WTC11 (cell line): ENCODE measurements at regions not wholly inside any gene's neighbourhood (a gene's known extent, or its start where the extent isn't known, plus 50 kb on each side); places are given as distances from the start of the nearest gene placed in this dataset.

ENCODE experiments used
- ATAC-seq: fragments of 200-7000 bp; cut with Tn5 transposase; 2 replicates; pipeline ENCODE4 v1.10.0; 2021; ENCODE audit warnings: mild to moderate bottlenecking, moderate library complexity
- CTCF ChIA-PET: fragments of 300-600 bp; sonication (Branson Sonifier 250); formaldehyde crosslinking; loops from one replicate; lab custom pipeline; 2021; ENCODE audit warnings: antibody characterized with exemption; lab: Charles Lee
- POLR2A ChIA-PET: fragments of 350-600 bp; sonication (Branson Sonifier 250); formaldehyde crosslinking; loops from one replicate; lab custom pipeline; 2021; ENCODE audit warnings: antibody characterized with exemption; lab: Charles Lee
- DNase-seq: peaks from one replicate; pipeline ENCODE4 v3.0.0; 2021; ENCODE audit warnings: low spot score
- H3K27ac Mint-ChIP-seq: 2 replicates; pipeline ENCODE4 v1.8.0; 2021; ENCODE audit warnings: mixed read lengths
- H3K27me3 Mint-ChIP-seq: 2 replicates; pipeline ENCODE4 v1.8.0; 2021; ENCODE audit warnings: low read depth, mild to moderate bottlenecking, moderate library complexity, mixed read lengths
- H3K36me3 Mint-ChIP-seq: 2 replicates; pipeline ENCODE4 v1.8.0; 2021; ENCODE audit warnings: mixed read lengths
- H3K4me1 Mint-ChIP-seq: 2 replicates; pipeline ENCODE4 v1.8.0; 2022; ENCODE audit warnings: mixed read lengths
- H3K4me3 Mint-ChIP-seq: 2 replicates; pipeline ENCODE4 v1.8.0; 2021; ENCODE audit warnings: mild to moderate bottlenecking, moderate library complexity, mixed read lengths
- H3K9me3 Mint-ChIP-seq: 2 replicates; pipeline ENCODE4 v1.8.0; 2021; ENCODE audit warnings: mixed read lengths
- CREB1 ChIP-seq: sonication (generic); formaldehyde crosslinking; IDR thresholded peaks from 2 replicates; pipeline ENCODE4 v1.8.0; 2023; ENCODE audit warnings: mild to moderate bottlenecking, missing genetic modification reagents
- CREM ChIP-seq: sonication (generic); formaldehyde crosslinking; IDR thresholded peaks from 2 replicates; pipeline ENCODE4 v1.8.1; 2022; ENCODE audit warnings: mild to moderate bottlenecking, missing genetic modification reagents, moderate library complexity
- FOXJ3 ChIP-seq: sonication (generic); formaldehyde crosslinking; IDR thresholded peaks from 2 replicates; pipeline ENCODE4 v1.9.0; 2021; ENCODE audit warnings: missing genetic modification reagents, mild to moderate bottlenecking, borderline replicate concordance
- GABPB1 ChIP-seq: sonication (generic); formaldehyde crosslinking; IDR thresholded peaks from 2 replicates; pipeline ENCODE4 v1.8.1; 2023; ENCODE audit warnings: mild to moderate bottlenecking, missing genetic modification reagents
- IRF2 ChIP-seq: sonication (generic); formaldehyde crosslinking; IDR thresholded peaks from 2 replicates; pipeline ENCODE4 v1.8.0; 2022; ENCODE audit warnings: low read depth, missing genetic modification reagents, borderline replicate concordance
- JUN ChIP-seq: sonication (generic); formaldehyde crosslinking; IDR thresholded peaks from 2 replicates; pipeline ENCODE4 v1.8.0; 2023; ENCODE audit warnings: mild to moderate bottlenecking, missing genetic modification reagents
- MXD4 ChIP-seq: fragments of 250-450 bp; sonication (Bioruptor Pico); IDR thresholded peaks from 2 replicates; pipeline ENCODE4 v1.8.0; 2021; ENCODE audit warnings: mild to moderate bottlenecking, moderate library complexity, borderline replicate concordance
- NFE2L1 ChIP-seq: sonication (generic); formaldehyde crosslinking; IDR thresholded peaks from 2 replicates; pipeline ENCODE4 v1.8.1; 2023; ENCODE audit warnings: missing genetic modification reagents
- SOX15 ChIP-seq: fragments of 250-450 bp; sonication (Bioruptor Pico); IDR thresholded peaks from 2 replicates; pipeline ENCODE4 v1.9.0; 2021; ENCODE audit warnings: mild to moderate bottlenecking
- TCF7 ChIP-seq: sonication (generic); formaldehyde crosslinking; IDR thresholded peaks from 2 replicates; pipeline ENCODE4 v1.8.0; 2022; ENCODE audit warnings: mild to moderate bottlenecking, low read depth, missing genetic modification reagents, moderate library complexity
- ZBTB21 ChIP-seq: sonication (generic); formaldehyde crosslinking; IDR thresholded peaks from 2 replicates; pipeline ENCODE4 v1.8.1; 2023; ENCODE audit warnings: mild to moderate bottlenecking, missing genetic modification reagents, borderline replicate concordance
- ZNF219 ChIP-seq: sonication (generic); formaldehyde crosslinking; IDR thresholded peaks from 2 replicates; pipeline ENCODE4 v1.8.0; 2023; ENCODE audit warnings: missing genetic modification reagents, mild to moderate bottlenecking, borderline replicate concordance
- ZNF263 ChIP-seq: sonication (generic); formaldehyde crosslinking; IDR thresholded peaks from 2 replicates; pipeline ENCODE4 v1.8.1; 2022; ENCODE audit warnings: low read depth, mild to moderate bottlenecking, moderate library complexity, missing genetic modification reagents
- ZNF317 ChIP-seq: sonication (generic); formaldehyde crosslinking; IDR thresholded peaks from 2 replicates; pipeline ENCODE4 v1.8.1; 2023; ENCODE audit warnings: low read depth, mild to moderate bottlenecking, moderate library complexity, missing genetic modification reagents, borderline replicate concordance
- ZNF416 ChIP-seq: fragments of 250-450 bp; sonication (Bioruptor Pico); IDR thresholded peaks from 2 replicates; pipeline ENCODE4 v1.9.0; 2021; ENCODE audit warnings: mild to moderate bottlenecking, inconsistent platforms
- TF ChIP-seq, protein P1 (sequence below): sonication (generic); formaldehyde crosslinking; IDR thresholded peaks from 2 replicates; pipeline ENCODE4 v1.8.0; 2023; ENCODE audit warnings: mild to moderate bottlenecking, missing genetic modification reagents
- TF ChIP-seq, protein P2 (sequence below): sonication (generic); formaldehyde crosslinking; IDR thresholded peaks from 2 replicates; pipeline ENCODE4 v1.8.1; 2022; ENCODE audit warnings: mild to moderate bottlenecking, missing genetic modification reagents, moderate library complexity, borderline replicate concordance
- TF ChIP-seq, protein P3 (sequence below): sonication (generic); formaldehyde crosslinking; IDR thresholded peaks from 2 replicates; pipeline ENCODE4 v1.8.1; 2023; ENCODE audit warnings: mild to moderate bottlenecking, missing genetic modification reagents, moderate library complexity
- TF ChIP-seq, protein P4 (sequence below): sonication (generic); formaldehyde crosslinking; IDR thresholded peaks from 2 replicates; pipeline ENCODE4 v1.8.1; 2023; ENCODE audit warnings: mild to moderate bottlenecking, missing genetic modification reagents

DNA sequence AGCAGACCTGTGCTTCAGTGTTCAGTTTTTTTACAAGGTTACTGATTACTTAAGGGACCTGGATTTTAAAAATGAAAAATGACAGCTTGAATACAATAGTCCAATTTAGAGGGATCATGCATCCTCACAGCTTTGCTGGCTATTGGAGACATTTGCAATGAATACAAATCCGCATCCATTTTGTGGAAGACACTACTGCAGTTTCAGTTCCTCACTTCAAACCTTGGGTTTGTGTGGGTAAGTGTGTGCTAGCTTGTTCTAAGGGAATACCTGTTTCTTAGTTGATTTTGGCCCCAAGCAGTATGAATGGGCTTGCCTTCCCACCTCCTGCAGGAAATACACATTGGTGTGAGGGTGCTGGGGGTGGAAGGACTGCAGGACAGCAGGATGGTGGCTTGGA lies 222.4 kb downstream of the OLFM4 start (continued):
- TF ChIP-seq SOX15 (CRISPR knock-in tag) (no peak), GABPB1 (CRISPR knock-in tag) (no peak), ZNF263 (CRISPR knock-in tag) (no peak), FOXJ3 (CRISPR knock-in tag) (no peak)
- TF ChIP-seq, protein P1, sequence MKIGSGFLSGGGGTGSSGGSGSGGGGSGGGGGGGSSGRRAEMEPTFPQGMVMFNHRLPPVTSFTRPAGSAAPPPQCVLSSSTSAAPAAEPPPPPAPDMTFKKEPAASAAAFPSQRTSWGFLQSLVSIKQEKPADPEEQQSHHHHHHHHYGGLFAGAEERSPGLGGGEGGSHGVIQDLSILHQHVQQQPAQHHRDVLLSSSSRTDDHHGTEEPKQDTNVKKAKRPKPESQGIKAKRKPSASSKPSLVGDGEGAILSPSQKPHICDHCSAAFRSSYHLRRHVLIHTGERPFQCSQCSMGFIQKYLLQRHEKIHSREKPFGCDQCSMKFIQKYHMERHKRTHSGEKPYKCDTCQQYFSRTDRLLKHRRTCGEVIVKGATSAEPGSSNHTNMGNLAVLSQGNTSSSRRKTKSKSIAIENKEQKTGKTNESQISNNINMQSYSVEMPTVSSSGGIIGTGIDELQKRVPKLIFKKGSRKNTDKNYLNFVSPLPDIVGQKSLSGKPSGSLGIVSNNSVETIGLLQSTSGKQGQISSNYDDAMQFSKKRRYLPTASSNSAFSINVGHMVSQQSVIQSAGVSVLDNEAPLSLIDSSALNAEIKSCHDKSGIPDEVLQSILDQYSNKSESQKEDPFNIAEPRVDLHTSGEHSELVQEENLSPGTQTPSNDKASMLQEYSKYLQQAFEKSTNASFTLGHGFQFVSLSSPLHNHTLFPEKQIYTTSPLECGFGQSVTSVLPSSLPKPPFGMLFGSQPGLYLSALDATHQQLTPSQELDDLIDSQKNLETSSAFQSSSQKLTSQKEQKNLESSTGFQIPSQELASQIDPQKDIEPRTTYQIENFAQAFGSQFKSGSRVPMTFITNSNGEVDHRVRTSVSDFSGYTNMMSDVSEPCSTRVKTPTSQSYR (CRISPR knock-in tag), result no peak
- TF ChIP-seq, all 79 proteins: peak for 0

DNA sequence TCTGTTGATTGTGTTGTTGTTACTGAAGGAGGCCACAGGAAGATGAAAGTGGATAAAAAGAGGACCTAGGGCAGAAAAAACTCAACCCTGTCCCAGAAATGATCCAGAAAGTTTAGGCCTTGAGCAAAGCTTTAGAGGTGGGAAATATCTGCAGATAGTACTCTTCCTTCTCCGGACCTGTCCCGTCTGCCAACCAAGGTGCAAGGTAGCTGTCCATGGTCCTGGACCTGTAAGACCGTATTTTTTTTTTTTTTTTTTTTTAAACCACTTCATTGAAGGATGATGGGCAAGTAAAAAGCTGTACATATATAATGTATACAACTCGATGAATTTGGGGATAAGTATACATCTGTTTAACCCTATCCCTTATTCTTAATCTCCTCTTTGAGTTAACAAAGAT lies 225.9 kb downstream of the OLFM4 start:
- H3K4me3 Mint-ChIP-seq, result no peak overlapping the region
- no peaks in the 10 kb centered on the region for H3K9me3 Mint-ChIP-seq
- TF ChIP-seq FOXJ3 (CRISPR knock-in tag) (no peak), CREM (CRISPR knock-in tag) (no peak), CREB1 (CRISPR knock-in tag) (no peak)
- TF ChIP-seq, protein P2, sequence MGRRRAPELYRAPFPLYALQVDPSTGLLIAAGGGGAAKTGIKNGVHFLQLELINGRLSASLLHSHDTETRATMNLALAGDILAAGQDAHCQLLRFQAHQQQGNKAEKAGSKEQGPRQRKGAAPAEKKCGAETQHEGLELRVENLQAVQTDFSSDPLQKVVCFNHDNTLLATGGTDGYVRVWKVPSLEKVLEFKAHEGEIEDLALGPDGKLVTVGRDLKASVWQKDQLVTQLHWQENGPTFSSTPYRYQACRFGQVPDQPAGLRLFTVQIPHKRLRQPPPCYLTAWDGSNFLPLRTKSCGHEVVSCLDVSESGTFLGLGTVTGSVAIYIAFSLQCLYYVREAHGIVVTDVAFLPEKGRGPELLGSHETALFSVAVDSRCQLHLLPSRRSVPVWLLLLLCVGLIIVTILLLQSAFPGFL (CRISPR knock-in tag), result no peak
- H3K4me1 Mint-ChIP-seq, result 0 out of 2 replicates have a peak, but pooled peaks cover 3% of the 10 kb centered on the region
- ATAC-seq (peak; percentile 52), DNase-seq (no peak)
- POLR2A ChIA-PET, result interaction anchor here (0.6 to 1.1 kb wide), 2 partner anchors 128 to 149 kb away, joined by 3 to 4 read pairs; no protein-coding TSS in a partner anchor
- H3K36me3 Mint-ChIP-seq, result no peaks in the 10 kb centered on the region
- no peak overlapping the region for H3K27ac Mint-ChIP-seq
- CTCF ChIA-PET, result interaction anchor here (1.0 to 1.5 kb wide), 5 partner anchors 53 to 528 kb away, joined by 3 to 11 read pairs (median 4); no protein-coding TSS in a partner anchor
- H3K27me3 Mint-ChIP-seq, result peaks cover 41% of the 10 kb centered on the region

DNA sequence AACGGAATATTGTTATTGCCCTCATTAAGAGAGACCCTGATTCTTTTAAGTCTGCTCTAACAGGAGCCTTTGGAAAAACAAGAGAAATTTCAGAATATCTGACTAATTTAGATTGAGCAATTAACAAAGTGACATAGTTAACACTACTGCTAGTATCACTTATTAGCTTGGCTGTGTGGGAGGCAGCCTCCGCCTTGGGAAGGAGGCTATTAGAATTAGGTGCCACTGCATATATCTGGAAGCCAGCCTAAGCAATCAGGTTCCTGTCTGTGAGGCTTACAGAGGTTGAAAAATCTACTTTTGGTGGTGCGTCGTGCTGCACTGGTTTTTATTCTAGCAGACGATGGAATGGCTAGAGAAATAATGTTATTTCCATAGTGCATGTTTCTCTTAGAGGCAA lies 227.2 kb downstream of the OLFM4 start:
- POLR2A ChIA-PET, result no interaction called here
- Mint-ChIP-seq H3K27ac (no peak overlapping the region), H3K4me3 (no peak overlapping the region), H3K36me3 (no peaks in the 10 kb centered on the region), H3K27me3 (peaks cover 50% of the 10 kb centered on the region), H3K9me3 (no peaks in the 10 kb centered on the region), H3K4me1 (peaks cover 13% of the 10 kb centered on the region)
- no peak for DNase-seq
- no peak for TF ChIP-seq ZNF219 (CRISPR knock-in tag)
- TF ChIP-seq, protein P3, sequence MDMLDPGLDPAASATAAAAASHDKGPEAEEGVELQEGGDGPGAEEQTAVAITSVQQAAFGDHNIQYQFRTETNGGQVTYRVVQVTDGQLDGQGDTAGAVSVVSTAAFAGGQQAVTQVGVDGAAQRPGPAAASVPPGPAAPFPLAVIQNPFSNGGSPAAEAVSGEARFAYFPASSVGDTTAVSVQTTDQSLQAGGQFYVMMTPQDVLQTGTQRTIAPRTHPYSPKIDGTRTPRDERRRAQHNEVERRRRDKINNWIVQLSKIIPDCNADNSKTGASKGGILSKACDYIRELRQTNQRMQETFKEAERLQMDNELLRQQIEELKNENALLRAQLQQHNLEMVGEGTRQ (CRISPR knock-in tag), result no peak
- TF ChIP-seq, protein P4, sequence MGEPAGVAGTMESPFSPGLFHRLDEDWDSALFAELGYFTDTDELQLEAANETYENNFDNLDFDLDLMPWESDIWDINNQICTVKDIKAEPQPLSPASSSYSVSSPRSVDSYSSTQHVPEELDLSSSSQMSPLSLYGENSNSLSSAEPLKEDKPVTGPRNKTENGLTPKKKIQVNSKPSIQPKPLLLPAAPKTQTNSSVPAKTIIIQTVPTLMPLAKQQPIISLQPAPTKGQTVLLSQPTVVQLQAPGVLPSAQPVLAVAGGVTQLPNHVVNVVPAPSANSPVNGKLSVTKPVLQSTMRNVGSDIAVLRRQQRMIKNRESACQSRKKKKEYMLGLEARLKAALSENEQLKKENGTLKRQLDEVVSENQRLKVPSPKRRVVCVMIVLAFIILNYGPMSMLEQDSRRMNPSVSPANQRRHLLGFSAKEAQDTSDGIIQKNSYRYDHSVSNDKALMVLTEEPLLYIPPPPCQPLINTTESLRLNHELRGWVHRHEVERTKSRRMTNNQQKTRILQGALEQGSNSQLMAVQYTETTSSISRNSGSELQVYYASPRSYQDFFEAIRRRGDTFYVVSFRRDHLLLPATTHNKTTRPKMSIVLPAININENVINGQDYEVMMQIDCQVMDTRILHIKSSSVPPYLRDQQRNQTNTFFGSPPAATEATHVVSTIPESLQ, result no peak
- no peak for TF ChIP-seq MXD4 (CRISPR knock-in tag)
- no peak for TF ChIP-seq ZNF317 (CRISPR knock-in tag)
- no peak for TF ChIP-seq JUN (CRISPR knock-in tag)
- TF ChIP-seq ZBTB21 (CRISPR knock-in tag), result no peak
- TF ChIP-seq TCF7 (CRISPR knock-in tag), result no peak
- no peak for TF ChIP-seq IRF2 (CRISPR knock-in tag)
- TF ChIP-seq NFE2L1 (CRISPR knock-in tag), result no peak
- TF ChIP-seq ZNF416, result no peak
- TF ChIP-seq, protein P1 (CRISPR knock-in tag), result no peak
- CTCF ChIA-PET, result interaction anchor here (1.1 to 1.5 kb wide), 2 partner anchors 14 to 150 kb away, joined by 3 to 6 read pairs; no protein-coding TSS in a partner anchor
- ATAC-seq, result no peak
